Activated CD8-positive, alpha-beta memory T cell treated with anti-CD3 and anti-CD28 coated beads for 36 hours (primary cell): ENCODE measurements at regions not wholly inside any gene's neighbourhood (a gene's known extent, or its start where the extent isn't known, plus 50 kb on each side); places are given as distances from the start of the nearest gene placed in this dataset.

Source experiments
- CTCF ChIA-PET: fragments of 350-600 bp; sonication (Branson Sonifier 250); formaldehyde crosslinking; loops from one replicate; lab custom pipeline; 2021; ENCODE audit warnings: antibody characterized with exemption; lab: Charles Lee
- POLR2A ChIA-PET: fragments of 350-600 bp; sonication (Branson Sonifier 250); formaldehyde crosslinking; loops from one replicate; lab custom pipeline; 2021; ENCODE audit warnings: antibody characterized with exemption; lab: Charles Lee

GRCh38 chr2:100222844-100223243 is 80.5 kb upstream of the AFF3 start:
- ChIA-PET POLR2A (no interaction called here), CTCF (no interaction called here)

GRCh38 chr2:100218552-100218951 is 76.2 kb upstream of the AFF3 start:
- POLR2A ChIA-PET: no interaction called here

GRCh38 chr2:100217323-100217722 is 74.9 kb upstream of the AFF3 start:
- POLR2A ChIA-PET: no interaction called here
- CTCF ChIA-PET: no interaction called here

More at GRCh38 chr2:100218552-100218951, 76.2 kb upstream of the AFF3 start:
- CTCF ChIA-PET: no interaction called here

GRCh38 chr2:100216015-100216414 is 73.6 kb upstream of the AFF3 start:
- CTCF ChIA-PET: interaction anchor here (1.0 kb wide), 1 partner anchor 19 kb away, joined by 3 read pairs; no protein-coding TSS in a partner anchor
- POLR2A ChIA-PET: no interaction called here

- POLR2A ChIA-PET: no interaction called here
- CTCF ChIA-PET: interaction anchor here (1.0 kb wide), 1 partner anchor 20 kb away, joined by 3 read pairs; no protein-coding TSS in a partner anchor
These were observed 73.0 kb upstream of the AFF3 start for GRCh38 chr2:100215371-100215770.

GRCh38 chr2:100214265-100214971 is 72.0 kb upstream of the AFF3 start:
- POLR2A ChIA-PET: no interaction called here
- CTCF ChIA-PET: no interaction called here

- POLR2A ChIA-PET: no interaction called here
- CTCF ChIA-PET: no interaction called here
These were observed 71.2 kb upstream of the AFF3 start for GRCh38 chr2:100213595-100213994.

- ChIA-PET CTCF (no interaction called here), POLR2A (no interaction called here)
These were observed 70.5 kb upstream of the AFF3 start for GRCh38 chr2:100212850-100213249.

- ChIA-PET POLR2A (no interaction called here), CTCF (no interaction called here)
These were observed 69.1 kb upstream of the AFF3 start for GRCh38 chr2:100211521-100211920.

GRCh38 chr2:100208141-100208770 is 65.9 kb upstream of the AFF3 start:
- POLR2A ChIA-PET: no interaction called here
- CTCF ChIA-PET: no interaction called here

- ChIA-PET CTCF (no interaction called here), POLR2A (no interaction called here)
These were observed 65.1 kb upstream of the AFF3 start for GRCh38 chr2:100207411-100207885.

GRCh38 chr2:100206731-100207255 is 64.4 kb upstream of the AFF3 start:
- POLR2A ChIA-PET: no interaction called here

GRCh38 chr2:100205174-100205573 is 62.8 kb upstream of the AFF3 start:
- CTCF ChIA-PET: no interaction called here
- POLR2A ChIA-PET: no interaction called here

More at GRCh38 chr2:100206731-100207255, 64.4 kb upstream of the AFF3 start:
- CTCF ChIA-PET: no interaction called here

GRCh38 chr2:100202567-100202966 is 60.2 kb upstream of the AFF3 start:
- CTCF ChIA-PET: no interaction called here

GRCh38 chr2:100200985-100201384 is 58.6 kb upstream of the AFF3 start:
- ChIA-PET CTCF (no interaction called here), POLR2A (no interaction called here)

More at GRCh38 chr2:100202567-100202966, 60.2 kb upstream of the AFF3 start:
- POLR2A ChIA-PET: no interaction called here

- ChIA-PET CTCF (no interaction called here), POLR2A (no interaction called here)
These were observed 57.0 kb upstream of the AFF3 start for GRCh38 chr2:100199421-100199820.

GRCh38 chr2:100198461-100199230 is 56.3 kb upstream of the AFF3 start:
- POLR2A ChIA-PET: no interaction called here

GRCh38 chr2:100197631-100198153 is 55.3 kb upstream of the AFF3 start:
- CTCF ChIA-PET: no interaction called here
- POLR2A ChIA-PET: no interaction called here

More at GRCh38 chr2:100198461-100199230, 56.3 kb upstream of the AFF3 start:
- CTCF ChIA-PET: no interaction called here

GRCh38 chr2:100196786-100197494 is 54.5 kb upstream of the AFF3 start:
- ChIA-PET POLR2A (no interaction called here), CTCF (no interaction called here)
